Iris pigment epithelial cell (primary cell): ENCODE measurements at regions not wholly inside any gene's neighbourhood (a gene's known extent, or its start where the extent isn't known, plus 50 kb on each side); places are given as distances from the start of the nearest gene placed in this dataset.

Source experiments
- DNase-seq: peaks from one replicate; pipeline ENCODE4 v3.0.0-alpha.2; 2011; ENCODE audit warnings: low read depth

DNA sequence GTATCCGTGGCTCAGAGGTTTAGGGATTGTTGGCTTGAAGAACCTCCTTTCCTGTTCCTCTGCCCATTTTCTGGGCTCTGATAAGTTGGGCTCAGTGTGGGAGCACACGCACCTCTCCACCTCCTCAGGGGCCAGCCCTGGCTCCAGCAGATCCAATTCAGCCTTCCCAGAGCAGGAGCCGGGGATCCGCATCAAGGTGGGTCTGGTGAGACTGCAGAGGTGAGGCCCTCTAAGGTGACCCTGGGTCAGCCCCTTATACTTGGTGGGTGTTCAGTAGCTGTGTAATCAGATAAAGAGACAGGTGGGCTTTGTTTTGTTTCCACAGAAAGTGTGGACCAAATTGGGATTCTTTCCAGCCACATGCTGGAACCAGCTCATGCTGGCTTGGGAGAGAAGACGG, 1466.0 kb downstream of the TBC1D22A start:
- DNase-seq: no peak

GRCh38 chr22:48227341-48228018, 1465.0 kb downstream of the TBC1D22A start:
- no peak for DNase-seq

DNA sequence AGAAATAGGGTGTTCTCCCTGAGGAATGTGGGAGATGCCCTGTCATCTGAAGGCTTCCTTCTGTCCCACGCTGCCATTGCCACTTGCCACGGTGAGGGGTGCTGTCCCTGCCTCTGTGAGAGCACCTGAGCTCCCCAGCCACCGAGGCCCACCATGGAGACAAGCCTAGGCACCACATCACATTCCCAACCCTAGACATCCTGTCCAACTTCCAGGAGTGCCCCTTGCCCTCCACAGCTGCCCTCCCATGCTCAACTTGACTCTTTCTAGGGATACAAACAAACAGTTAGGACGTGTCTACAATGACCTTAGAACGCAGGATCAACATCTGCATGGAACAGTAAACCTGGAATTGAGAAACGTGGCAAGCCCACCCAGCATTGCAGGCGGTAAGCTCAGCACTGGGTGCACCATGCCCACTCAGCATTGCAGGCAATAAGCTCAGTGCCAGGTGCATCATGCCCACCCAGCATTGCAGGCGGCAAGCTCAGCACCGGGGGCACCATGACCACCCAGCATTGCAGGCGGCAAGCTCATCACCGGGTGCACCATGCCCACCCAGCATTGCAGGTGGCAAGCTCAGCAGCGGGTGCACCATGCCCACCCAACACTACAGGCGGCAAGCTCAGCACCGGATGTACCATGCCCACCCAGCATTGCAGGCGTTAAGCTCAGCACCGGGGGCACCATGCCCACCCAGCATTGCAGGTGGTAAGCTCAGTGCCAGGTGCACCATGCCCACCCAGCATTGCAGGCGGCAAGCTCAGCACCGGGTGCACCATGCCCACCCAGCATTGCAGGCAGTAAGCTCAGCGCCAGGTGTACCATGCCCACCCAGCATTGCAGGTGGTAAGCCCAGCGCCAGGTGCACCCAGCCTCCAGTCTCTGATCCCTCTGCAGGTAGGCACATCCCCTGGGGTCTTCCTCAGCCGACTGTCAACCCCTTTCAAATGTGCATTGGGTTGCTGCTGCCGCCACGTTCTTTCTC, 1463.9 kb downstream of the TBC1D22A start:
- DNase-seq: no peak

DNA sequence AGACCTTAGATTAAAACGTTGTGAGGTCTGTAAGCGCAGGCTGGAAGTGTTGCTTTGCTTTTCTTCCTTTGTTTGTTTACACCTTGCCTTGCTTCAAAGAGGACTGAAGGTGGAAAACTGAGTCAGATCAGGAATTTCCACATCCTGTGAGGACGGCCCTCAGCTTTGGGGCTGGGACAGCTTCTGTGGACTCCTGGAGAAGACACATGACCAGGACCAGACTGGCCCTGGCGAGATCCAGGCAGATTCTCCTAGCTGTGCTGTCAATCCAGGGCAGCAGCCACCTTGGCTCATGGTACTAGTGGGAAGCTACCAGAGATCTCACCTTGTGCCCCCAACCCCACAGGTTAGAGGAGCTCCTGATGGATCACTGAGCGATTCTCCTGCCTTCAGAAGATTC, 1461.9 kb downstream of the TBC1D22A start:
- no peak for DNase-seq

GRCh38 chr22:48223488-48224190, 1461.2 kb downstream of the TBC1D22A start:
- DNase-seq: no peak

GRCh38 chr22:48222742-48223487, 1460.5 kb downstream of the TBC1D22A start:
- DNase-seq: no peak

DNA sequence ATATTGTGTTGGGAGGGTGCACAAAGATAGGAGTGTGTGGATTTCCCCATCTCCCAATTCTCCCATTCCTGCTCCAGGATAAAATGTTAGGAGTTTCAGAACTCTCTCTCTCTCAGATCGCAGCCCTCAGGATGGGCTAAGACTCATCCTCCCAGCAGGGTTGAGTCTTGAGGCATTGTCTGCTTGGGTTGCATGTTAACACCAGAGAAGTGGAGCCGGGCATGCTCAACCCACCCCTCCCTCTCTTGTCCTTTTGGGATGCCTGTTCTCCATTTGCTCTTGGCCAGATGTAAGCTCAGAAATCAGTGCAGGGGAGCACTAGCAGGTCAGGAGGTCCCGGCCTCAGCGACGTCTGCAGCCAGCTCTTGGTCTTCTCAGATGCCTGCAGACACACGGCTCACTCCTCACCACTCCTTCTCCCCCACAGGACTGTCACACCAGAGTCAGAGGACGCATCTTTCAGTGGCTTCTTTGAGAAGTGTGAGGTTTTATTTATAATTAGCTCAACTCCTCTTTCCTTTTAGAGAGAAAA, 1456.5 kb downstream of the TBC1D22A start:
- DNase-seq: no peak

- no peak for DNase-seq
Observed at GRCh38 chr22:48217596-48217995, 1455.1 kb downstream of the TBC1D22A start.

GRCh38 chr22:48212727-48213126, 1450.3 kb downstream of the TBC1D22A start:
- DNase-seq: no peak

DNA sequence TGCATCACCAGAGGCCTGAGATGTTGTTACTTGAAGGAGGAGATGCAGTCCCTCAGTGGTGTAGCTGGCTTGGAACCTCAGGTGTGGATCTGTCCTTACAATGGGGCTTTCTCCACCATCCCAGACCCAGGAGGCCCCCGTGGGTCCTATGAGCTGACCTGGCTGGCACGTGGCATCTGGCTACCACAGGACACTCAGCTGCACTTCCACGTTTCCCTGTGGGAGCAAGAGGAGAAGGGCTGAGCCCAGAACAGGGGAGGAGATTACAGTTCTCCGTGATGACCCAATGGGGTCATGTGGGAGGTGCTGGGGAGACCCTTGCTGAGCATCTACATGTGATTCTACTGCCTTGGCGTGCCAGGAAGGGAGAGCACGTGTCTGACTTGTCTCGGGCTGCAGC, 1448.4 kb downstream of the TBC1D22A start:
- DNase-seq: no peak

GRCh38 chr22:48210198-48210580, 1447.7 kb downstream of the TBC1D22A start:
- no peak for DNase-seq

DNA sequence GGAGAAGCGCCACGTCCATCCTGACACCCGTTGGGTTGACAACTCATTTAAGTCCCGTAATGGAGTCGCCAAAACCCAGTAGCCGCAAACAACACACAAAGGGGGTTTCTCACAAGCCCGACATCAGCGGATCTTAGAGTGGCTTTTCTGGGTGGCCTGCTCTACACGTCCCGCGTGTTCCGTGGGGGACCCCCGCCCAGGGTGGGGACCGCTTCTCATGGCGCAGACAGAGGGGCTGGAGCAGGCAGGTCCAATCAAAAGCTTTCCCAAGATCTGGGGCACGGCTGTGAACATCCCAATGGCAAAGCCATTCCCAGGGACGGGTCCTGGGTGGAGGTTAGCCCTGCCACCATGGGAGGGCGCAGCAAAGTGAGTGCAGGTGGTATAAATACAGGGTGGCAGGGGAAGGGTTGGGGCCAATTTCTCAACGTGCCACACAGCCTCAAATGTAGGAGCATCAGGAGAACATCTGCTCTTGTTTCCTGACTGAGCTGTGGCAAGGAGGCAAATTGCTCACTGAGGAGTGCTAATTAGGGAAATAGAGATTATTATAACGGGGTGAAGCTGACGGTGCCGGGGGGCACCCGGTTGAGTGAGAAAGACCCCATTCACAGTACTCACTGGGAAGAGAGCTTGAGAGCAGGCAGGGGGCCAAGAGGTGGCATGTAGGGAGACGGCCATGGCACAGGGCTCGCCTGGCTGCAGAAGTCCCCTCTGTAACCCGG, 1447.2 kb downstream of the TBC1D22A start:
- no peak for DNase-seq

GRCh38 chr22:48208894-48209293, 1446.4 kb downstream of the TBC1D22A start:
- no peak for DNase-seq

DNA sequence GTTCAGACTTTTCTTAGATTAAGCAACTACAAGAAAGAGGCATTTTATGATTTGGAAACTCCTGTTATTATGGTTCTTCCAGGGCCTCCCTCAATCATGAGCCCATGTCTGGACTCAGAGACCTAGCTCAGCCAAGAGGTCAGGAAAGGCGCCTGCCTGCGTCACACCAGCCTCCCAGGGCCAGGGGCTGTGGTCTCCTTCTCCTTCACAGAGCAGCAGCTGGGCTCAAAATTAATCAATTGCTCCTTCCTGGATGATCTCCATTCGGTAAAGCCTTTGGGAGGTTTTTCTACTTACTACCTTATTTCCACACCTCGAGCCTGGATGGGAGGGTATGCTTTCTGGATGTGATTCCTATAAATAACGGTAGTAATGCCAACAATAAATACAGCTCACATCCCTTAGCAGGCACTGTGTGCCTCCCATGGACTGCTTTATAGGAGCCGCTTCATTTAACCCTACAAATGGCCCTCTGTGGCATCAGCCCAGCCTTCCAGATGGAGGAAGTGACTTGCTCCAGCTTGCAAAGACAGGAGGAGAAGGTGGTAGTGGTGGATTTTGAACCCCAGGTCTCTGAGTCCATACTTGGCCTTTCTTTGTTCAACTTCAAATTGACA, 1445.6 kb downstream of the TBC1D22A start:
- DNase-seq: no peak

DNA sequence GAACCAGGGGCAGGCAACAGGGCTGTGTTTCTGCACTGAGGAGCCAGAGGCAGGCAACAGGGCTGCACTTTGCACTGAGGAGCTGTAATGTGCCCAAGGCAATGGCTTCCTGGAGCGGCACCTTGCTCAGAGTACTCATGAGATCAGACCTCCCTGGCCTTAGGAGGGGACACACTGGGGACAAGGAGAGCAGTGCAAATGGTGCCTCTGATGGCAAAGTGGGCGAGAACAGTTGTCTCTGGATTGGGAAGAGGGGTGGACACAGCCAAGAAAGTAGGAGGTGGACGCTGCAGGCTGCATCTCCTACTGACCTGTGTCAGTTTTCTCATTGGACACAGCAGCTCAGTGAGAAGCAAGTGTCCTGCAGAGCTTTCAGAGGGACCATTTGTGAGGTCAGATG, 1443.3 kb downstream of the TBC1D22A start:
- DNase-seq: no peak

DNA sequence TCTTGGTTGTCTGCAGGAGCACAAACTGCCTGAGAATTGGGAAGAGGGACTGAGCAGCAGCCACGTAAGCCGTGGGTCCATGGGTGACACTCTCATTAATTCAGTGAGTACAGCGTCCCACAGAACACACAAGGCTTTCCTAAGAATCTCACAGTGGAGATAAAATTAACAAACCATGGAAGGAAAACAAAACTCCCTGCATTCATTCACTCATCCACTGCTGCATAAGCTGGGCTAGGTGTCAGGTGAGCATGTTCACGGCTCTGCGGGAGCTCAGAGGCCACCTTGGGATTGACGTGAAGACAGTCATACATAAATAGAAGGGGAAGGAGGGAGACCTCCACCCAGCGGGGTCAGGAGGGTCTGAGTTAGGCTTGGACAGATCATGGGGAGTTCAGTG, 1442.7 kb downstream of the TBC1D22A start:
- no peak for DNase-seq

DNA sequence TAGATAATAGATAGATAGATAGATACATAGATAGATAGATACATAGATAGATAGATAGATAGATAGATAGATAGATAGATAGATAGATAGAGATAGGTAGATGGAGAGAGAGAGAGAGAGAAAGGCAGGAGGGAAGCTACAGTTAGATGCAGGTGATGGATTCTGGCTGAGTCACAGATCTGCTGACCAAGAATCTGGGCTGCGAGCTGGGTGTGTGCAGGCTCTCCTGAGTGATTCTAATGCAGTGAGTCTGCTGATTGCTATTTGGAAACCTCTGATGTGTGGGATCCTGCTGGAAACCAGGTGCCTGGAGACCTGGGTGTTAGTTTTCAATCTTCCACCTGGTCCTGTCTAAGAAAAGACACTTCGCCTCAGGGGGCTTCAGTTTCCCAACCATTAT, 1441.8 kb downstream of the TBC1D22A start:
- no peak for DNase-seq

GRCh38 chr22:48199667-48200066, 1437.2 kb downstream of the TBC1D22A start:
- DNase-seq: no peak

DNA sequence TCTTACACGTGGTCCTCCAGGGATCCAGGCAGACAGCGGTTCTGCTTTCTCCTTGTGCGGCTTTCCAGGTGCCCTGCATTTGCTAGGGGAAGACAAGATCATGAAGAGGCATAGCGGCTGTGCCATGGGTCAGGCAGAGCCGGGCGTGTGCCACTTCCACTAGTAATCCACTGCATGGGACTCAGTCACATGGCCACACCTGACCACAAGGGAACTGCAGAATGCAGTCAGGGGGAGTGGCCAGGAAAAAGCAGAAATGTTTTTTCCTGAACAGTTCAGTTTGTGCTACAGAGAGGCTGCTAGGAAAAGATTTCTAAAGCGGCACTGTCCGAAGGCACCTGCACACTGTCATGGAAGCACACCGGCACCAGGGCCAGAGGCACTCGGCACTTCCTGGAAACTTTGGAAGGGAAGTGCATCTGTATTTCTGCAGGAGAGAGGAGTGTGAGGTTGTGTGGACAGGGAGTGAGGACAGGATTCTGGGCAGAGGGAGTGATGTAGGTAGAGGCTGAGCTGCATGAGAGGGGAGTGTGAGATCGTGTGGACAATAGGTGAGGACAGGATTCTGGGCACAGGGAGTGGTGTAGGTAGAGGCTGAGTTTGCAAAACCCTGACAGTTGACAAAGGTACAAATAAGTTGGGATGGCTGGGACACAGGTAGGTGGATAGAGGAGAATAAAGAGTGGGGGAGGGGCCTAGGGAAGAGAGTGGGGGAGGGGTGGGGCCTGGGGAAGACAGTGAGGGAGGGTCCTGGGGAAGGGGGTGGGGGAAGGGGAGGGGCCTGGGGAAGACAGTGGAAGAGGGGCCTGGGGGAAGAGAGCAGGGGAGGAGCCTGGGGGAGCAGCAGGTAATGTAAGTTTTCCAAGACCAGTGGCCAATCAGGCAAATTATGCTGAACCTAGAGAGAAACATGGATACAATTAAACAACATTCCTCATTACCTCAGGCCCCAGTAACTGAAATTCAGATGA, 1436.3 kb downstream of the TBC1D22A start:
- no peak for DNase-seq
